ENCODE measurements at regions not wholly inside any gene's neighbourhood (a gene's known extent, or its start where the extent isn't known, plus 50 kb on each side); places are given as distances from the start of the nearest gene placed in this dataset.
"Not testable (repeated sequence)": the region's sequence is repeated elsewhere in the genome, so short reads cannot be mapped to it uniquely, and the experiment has no call there.

DNA sequence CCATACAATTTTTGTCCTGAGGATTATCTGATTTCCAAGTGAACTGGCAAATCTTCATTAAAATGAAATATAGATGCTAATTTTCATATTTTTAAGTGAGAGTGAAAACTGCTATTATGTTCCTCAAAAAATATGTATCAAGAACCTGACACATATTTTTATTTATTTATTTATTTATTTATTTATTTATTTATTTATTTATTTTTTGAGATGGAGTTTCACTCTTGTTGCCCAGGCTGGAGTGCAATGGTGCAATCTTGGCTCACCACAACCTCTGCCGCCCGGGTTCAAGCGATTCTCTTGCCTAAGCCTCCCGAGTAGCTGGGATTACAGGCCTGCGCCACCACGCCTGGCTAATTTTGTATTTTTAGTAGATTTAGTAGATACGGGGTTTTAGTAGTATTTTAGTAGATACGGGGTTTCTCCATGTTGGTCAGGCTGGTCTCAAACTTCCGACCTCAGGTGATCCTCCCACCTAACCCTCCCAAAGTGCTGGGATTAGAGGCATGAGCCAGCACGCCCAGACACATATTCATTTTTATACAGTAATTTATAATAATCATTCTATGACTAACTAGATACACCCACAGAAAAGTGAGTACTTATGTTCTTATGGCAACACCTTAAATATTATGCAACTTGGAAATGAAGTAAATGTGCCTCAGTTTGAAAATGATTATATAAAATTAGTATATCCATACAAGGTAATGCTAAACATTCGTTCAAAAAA, 248.3 kb downstream of the CDH7 start:
- H4K8ac ChIP-seq (ENCODE audit: extremely low read depth, insufficient read depth, low read length); H2BK15ac ChIP-seq (ENCODE audit: low read length); H3K18ac ChIP-seq (ENCODE audit: extremely low read depth, low read length); H3K23ac ChIP-seq (ENCODE audit: insufficient read length); H3K27ac ChIP-seq (ENCODE audit: low read depth, low read length); H2BK120ac ChIP-seq (replicated peaks; ENCODE audit: low read depth, low read length); H3K79me2 ChIP-seq (ENCODE audit: control insufficient read depth in 1 of 2, insufficient read depth in 2 of 2, low read length in 2 of 2); FAIRE-seq; H3K23me2 ChIP-seq (ENCODE audit: low read depth, low read length); H4K20me1 ChIP-seq (replicated peaks in 1 of 2; ENCODE audit: control insufficient read depth in 1 of 2, insufficient read depth in 2 of 2, low read length in 2 of 2); H2AK5ac ChIP-seq (ENCODE audit: low read depth, low read length); H3K4me2 ChIP-seq (ENCODE audit: insufficient read depth in 1 of 2, low read depth in 2 of 2, low read length in 2 of 2); H3K14ac ChIP-seq (ENCODE audit: insufficient read length); H3K27me3 ChIP-seq (replicated peaks in 1 of 4; ENCODE audit: control insufficient read depth in 3 of 4, extremely low read depth in 1 of 4, insufficient read depth in 3 of 4, low read length in 3 of 4); H3K9ac ChIP-seq (replicated peaks in 1 of 4; ENCODE audit: extremely low read depth in 1 of 4, low read depth in 3 of 4, low read length in 3 of 4); H3K36me3 ChIP-seq (ENCODE audit: control insufficient read depth in 2 of 4, insufficient read depth in 4 of 4, low read length in 3 of 4); H3K79me1 ChIP-seq (ENCODE audit: low read depth, low read length); H3K56ac ChIP-seq (replicated peaks; ENCODE audit: insufficient read length, low read depth, low read length); H4K5ac ChIP-seq (ENCODE audit: insufficient read length, low read depth, low read length); H3K4ac ChIP-seq (replicated peaks; ENCODE audit: insufficient read length, low read depth, low read length); H3K9me3 ChIP-seq (ENCODE audit: insufficient read depth in 2 of 2, low read depth in 1 of 2, low read length in 1 of 2); H3K4me3 ChIP-seq (ENCODE audit: extremely low read depth in 1 of 4, insufficient read depth in 2 of 4, low read depth in 3 of 4, low read length in 4 of 4); H3K4me1 ChIP-seq (replicated peaks in 1 of 4; ENCODE audit: control insufficient read depth in 3 of 4, insufficient read depth in 4 of 4, low read length in 3 of 4); CTCF ChIA-PET (ENCODE audit: partially characterized antibody); H2AFZ ChIP-seq (ENCODE audit: low read length); POLR2A ChIA-PET (ENCODE audit: partially characterized antibody); H2BK12ac ChIP-seq (ENCODE audit: low read depth, low read length); H2BK20ac ChIP-seq (ENCODE audit: low read length); H4K91ac ChIP-seq (replicated peaks; ENCODE audit: insufficient read length, low read length); DNase-seq (ENCODE audit: low read depth in 1 of 2, low spot score in 2 of 2); H2BK5ac ChIP-seq (ENCODE audit: low read depth, low read length): not testable (repeated sequence)
- WGBS, 2 experiments (ENCODE audit: extremely low coverage in 1 of 2, insufficient coverage in 1 of 2, insufficient read length in 1 of 2, insufficient replicate concordance in 2 of 2, low coverage in 1 of 2, low lambda C conversion rate in 2 of 2, missing lambda C conversion rate in 1 of 2), result 89% methylated on average over 11 of the region's 11 CpGs; no CpG with 5 or more reads in 1 of the 2 experiments
